HG02870 (cell line): ENCODE measurements at regions not wholly inside any gene's neighbourhood (a gene's known extent, or its start where the extent isn't known, plus 50 kb on each side); places are given as distances from the start of the nearest gene placed in this dataset.
A peak's percentile ranks its signal among the peaks of the same experiment; 100 is the strongest.

Source experiments
- ATAC-seq: cut with Tn5 transposase; IDR thresholded peaks from one replicate; pipeline ENCODE4 v1.9.1; 2021; ENCODE audit warnings: mild to moderate bottlenecking, moderate library complexity; ENCODE audit not compliant: unreplicated experiment

GRCh38 chr4:175871774-175872405, 59.8 kb upstream of the GPM6A start:
- ATAC-seq, result no peak

DNA sequence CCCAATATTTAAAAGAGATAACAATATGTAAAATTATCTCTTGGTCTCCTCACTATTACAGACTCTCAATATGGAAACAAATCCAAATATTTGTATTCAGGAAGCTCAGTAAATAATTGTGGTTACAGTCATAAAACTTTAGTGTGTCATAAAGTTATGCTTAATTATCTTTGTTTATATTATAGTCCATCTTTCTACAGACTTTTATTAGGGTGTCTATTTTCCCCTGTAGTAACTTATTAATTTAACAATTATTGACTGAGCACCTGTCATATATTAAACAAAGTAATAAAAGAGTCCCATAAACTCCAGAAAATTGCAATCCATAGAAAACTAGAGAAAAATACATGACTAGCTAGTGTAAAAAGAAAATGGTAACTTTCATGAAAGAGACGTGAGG, 61.6 kb upstream of the GPM6A start:
- no peak for ATAC-seq

DNA sequence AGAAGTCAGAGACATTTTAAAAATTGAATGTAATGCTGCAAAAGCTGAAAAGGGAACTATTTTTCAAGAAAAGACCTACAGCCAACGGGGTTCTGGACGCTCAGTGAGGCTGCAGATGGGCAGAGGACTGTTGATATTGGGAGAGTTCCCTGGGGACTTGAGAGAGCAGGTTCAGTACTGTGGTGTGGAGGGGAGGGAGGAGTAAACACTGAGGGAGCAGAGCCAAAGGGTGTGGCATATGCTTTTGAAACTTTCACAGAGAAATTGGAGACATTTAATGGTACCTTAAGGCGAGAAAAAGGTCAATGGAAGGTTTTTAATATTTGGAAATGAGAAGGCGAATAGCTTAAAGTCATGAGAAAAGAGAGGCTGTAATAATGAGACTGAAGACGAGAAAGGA, 62.2 kb upstream of the GPM6A start:
- ATAC-seq, result no peak

GRCh38 chr4:175875993-175876771, 64.1 kb upstream of the GPM6A start:
- no peak for ATAC-seq

GRCh38 chr4:175882891-175883290, 70.8 kb upstream of the GPM6A start:
- no peak for ATAC-seq

GRCh38 chr4:175884048-175884447, 72.0 kb upstream of the GPM6A start:
- ATAC-seq, result no peak

- no peak for ATAC-seq
Measured at GRCh38 chr4:175891231-175891630, 79.2 kb upstream of the GPM6A start.

GRCh38 chr4:175891851-175892250, 79.8 kb upstream of the GPM6A start:
- ATAC-seq, result peak; percentile 72

GRCh38 chr4:175905925-175906324, 93.9 kb upstream of the GPM6A start:
- no peak for ATAC-seq

DNA sequence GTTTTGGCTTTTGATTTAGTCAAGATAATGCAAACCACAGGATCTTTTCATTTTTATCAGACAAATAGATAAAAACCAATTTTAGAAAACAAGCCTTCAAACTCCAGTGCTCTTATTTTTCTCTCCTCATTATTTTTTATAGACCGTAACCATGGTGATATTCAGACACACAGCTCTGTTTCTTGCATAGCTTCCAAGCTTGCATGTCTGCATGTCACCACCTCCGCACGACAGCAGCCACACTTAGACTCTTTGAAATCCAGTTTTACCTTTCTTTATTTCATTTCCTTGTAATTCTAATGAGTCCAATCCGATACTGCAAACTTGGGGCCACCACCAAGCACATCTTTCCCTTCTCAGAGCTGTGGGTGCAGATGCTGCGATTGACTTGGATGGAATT, 94.3 kb upstream of the GPM6A start:
- ATAC-seq, result no peak

GRCh38 chr4:175910700-175911099, 98.6 kb upstream of the GPM6A start:
- ATAC-seq, result no peak

GRCh38 chr4:175916626-175917351, 104.7 kb upstream of the GPM6A start:
- ATAC-seq, result no peak

DNA sequence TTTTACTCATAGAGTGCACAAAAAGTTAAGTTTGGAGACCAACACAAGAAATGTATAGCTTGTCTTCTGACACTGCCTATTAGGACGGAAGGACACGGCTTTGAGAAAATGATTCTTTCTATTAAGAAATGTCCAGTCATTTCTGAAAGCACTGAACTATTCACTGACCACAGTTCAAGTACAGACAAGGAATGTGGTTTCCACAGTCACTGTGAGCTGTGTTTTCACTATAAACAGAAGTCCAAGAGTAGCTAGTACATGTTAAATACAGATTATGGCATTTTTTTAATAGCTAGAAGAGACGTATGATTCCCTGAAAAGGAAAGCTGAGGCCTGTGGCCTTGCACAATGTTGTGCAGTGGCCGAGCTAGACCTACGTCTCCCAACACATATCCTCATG, 115.1 kb upstream of the GPM6A start:
- peak; percentile 76 for ATAC-seq

- ATAC-seq, result no peak
Measured at GRCh38 chr4:175929441-175929840, 117.4 kb upstream of the GPM6A start.

DNA sequence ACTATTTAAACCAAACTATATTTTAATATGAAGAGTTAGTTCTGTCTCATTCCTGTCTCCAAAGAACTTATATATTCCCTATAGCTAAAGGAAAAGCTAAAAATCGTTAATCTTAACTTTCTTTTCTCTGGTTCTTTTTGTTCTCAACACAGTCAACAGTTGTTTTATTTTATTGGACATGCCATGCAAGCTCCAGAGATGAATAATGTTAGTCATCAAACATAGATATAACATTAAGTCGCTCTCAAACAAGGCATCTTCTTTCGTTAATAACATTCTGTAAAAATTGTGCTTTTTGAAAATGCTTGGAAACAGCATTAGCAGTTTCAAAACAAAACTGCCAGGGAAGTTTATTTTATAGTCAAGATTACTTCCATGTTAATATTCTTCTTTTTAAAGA, 117.9 kb upstream of the GPM6A start:
- ATAC-seq, result no peak

GRCh38 chr4:175930471-175930870, 118.4 kb upstream of the GPM6A start:
- no peak for ATAC-seq

GRCh38 chr4:175932116-175932515, 120.1 kb upstream of the GPM6A start:
- ATAC-seq, result no peak

DNA sequence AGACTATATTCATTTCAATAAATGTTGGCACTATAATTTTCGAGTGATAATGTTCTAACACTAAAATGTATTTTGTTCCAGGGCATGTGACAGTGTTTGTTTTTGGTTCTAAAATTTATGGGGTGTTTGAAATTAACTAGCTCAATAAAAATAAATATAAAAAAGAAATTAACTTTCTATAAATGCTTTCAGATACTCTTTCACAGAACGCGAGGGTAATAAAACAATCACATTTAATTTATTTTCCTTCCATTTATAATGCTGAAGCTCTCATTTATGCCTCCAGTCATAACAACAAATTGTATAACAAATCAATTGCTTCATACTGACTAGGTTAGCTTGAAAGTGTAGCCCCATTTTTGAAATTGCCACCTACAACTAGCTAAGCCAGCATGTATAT, 122.4 kb upstream of the GPM6A start:
- no peak for ATAC-seq

- no peak for ATAC-seq
Measured at GRCh38 chr4:175935016-175935661, 123.1 kb upstream of the GPM6A start.

DNA sequence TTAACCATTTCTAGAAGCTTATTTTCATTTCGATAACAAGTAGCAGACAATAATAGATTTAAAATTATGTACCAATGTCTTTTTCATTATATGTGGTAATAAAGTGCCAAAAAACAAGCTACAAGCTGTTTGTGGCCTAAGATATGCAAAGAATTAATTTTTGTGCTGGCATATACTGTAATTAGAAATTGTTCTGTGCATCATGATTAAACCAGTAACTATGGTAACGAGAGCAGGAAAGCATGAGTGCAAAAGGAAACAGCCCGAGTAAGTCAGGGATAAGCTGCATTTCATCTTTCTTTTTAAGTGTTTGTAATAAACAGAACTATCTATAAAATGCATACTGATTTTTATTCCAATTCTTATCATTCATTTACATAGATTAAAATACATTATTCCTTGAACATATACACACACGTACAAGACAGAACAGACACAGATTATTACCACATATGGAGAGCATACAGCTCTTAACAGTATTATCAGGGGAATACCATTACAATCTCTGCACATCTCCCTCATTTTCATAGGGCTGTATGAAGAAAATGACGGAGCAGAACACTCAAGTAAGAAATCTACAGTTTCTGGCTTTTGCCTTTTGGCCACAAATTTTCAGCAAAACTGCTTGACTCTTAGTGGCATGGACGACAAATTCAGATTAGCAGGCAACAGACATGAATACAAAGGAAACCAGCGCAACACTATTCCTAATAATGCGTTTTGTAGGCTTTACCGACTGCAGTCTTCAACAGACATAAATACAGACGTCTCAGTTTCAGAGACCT, 121.3 kb upstream of the WDR17 start:
- no peak for ATAC-seq
